HFF-Myc (cell line): ENCODE measurements at regions not wholly inside any gene's neighbourhood (a gene's known extent, or its start where the extent isn't known, plus 50 kb on each side); places are given as distances from the start of the nearest gene placed in this dataset.

Source experiments
- DNase-seq: peaks from one replicate; pipeline ENCODE4 v3.0.0-alpha.2; 2011; ENCODE audit warnings: low read depth; ENCODE audit errors: extremely low read depth
- H3K4me3 ChIP-seq: replicated peaks from 2 replicates; pipeline ENCODE4 v1.5.1; 2011; ENCODE audit warnings: low read depth, mild to moderate bottlenecking, control low read depth, low read length
- CTCF ChIP-seq: IDR thresholded peaks from 2 replicates; pipeline ENCODE4 v1.5.1; 2012; ENCODE audit warnings: mild to moderate bottlenecking, low read depth, low read length, control low read depth; ENCODE audit errors: missing control alignments

- no peak for DNase-seq
- H3K4me3 ChIP-seq, result no peak overlapping the region
- TF ChIP-seq CTCF, result no peak
Measured at GRCh38 chr9:109549386-109549785, 51.3 kb upstream of the PTPN3 start.

- H3K4me3 ChIP-seq, result no peak overlapping the region
- no peak for DNase-seq
- no peak for TF ChIP-seq CTCF
Measured at GRCh38 chr9:109551651-109552050, 53.5 kb upstream of the PTPN3 start.

- no peak for TF ChIP-seq CTCF
- no peak overlapping the region for H3K4me3 ChIP-seq
- DNase-seq, result no peak
Measured at GRCh38 chr9:109555215-109555614, 57.1 kb upstream of the PTPN3 start.

GRCh38 chr9:109556061-109556460, 58.0 kb upstream of the PTPN3 start:
- no peak for TF ChIP-seq CTCF
- no peak for DNase-seq
- no peak overlapping the region for H3K4me3 ChIP-seq

GRCh38 chr9:109556786-109557185, 58.7 kb upstream of the PTPN3 start:
- H3K4me3 ChIP-seq, result no peak overlapping the region
- DNase-seq, result no peak
- no peak for TF ChIP-seq CTCF

- H3K4me3 ChIP-seq, result no peak overlapping the region
- TF ChIP-seq CTCF, result no peak
- no peak for DNase-seq
Measured at GRCh38 chr9:109557481-109557880, 59.4 kb upstream of the PTPN3 start.

GRCh38 chr9:109558718-109559151, 60.6 kb upstream of the PTPN3 start:
- TF ChIP-seq CTCF, result no peak
- DNase-seq, result no peak
- no peak overlapping the region for H3K4me3 ChIP-seq
